Common myeloid progenitor, CD34-positive (primary cell): ENCODE measurements at regions not wholly inside any gene's neighbourhood (a gene's known extent, or its start where the extent isn't known, plus 50 kb on each side); places are given as distances from the start of the nearest gene placed in this dataset.

Experiments
- CTCF ChIA-PET: fragments of 350-600 bp; sonication (Branson Sonifier 250); formaldehyde crosslinking; loops from one replicate; lab custom pipeline; 2021; ENCODE audit warnings: antibody characterized with exemption; lab: Charles Lee
- POLR2A ChIA-PET: fragments of 350-600 bp; sonication (Branson Sonifier 250); formaldehyde crosslinking; loops from one replicate; lab custom pipeline; 2021; ENCODE audit warnings: antibody characterized with exemption; lab: Charles Lee
- DNase-seq, 3 donors: peaks; one replicate each; pipeline versions ENCODE4 v3.0.0 to v3.0.0-alpha.2; 2013
- H3K27ac ChIP-seq, 2 experiments: 1 replicate in 1 of 2; 2 replicates in 1 of 2; pipeline ENCODE4 v1.7.0; 2013; ENCODE audit warnings: inconsistent platforms in 2 of 2, low read length in 2 of 2, mild to moderate bottlenecking in 2 of 2, low read depth in 1 of 2, moderate library complexity in 1 of 2; ENCODE audit not compliant: severe bottlenecking in 2 of 2, insufficient read depth in 1 of 2, poor library complexity in 1 of 2
- H3K27me3 ChIP-seq, 5 experiments: replicated peaks in 2 of 5; 1 replicate in 3 of 5; 2 replicates in 2 of 5; pipeline versions ENCODE4 v1.6.1 to v1.7.0; 2013; ENCODE audit warnings: low read length in 4 of 5, mild to moderate bottlenecking in 2 of 5, moderate library complexity in 2 of 5, inconsistent platforms in 1 of 5; ENCODE audit not compliant: insufficient read depth in 5 of 5, control insufficient read depth in 4 of 5
- H3K36me3 ChIP-seq, 4 experiments: 1 replicate in 2 of 4; 2 replicates in 2 of 4; pipeline versions ENCODE4 v1.6.1 to v1.7.0; 2013; ENCODE audit warnings: low read length in 3 of 4, control low read depth in 1 of 4, mild to moderate bottlenecking in 1 of 4; ENCODE audit not compliant: control insufficient read depth in 4 of 4, insufficient read depth in 4 of 4
- H3K4me1 ChIP-seq, 4 experiments: 1 replicate in 3 of 4; 2 replicates in 1 of 4; pipeline versions ENCODE4 v1.6.1 to v1.7.1; 2013; ENCODE audit warnings: low read length in 3 of 4, mild to moderate bottlenecking in 3 of 4, control low read depth in 1 of 4, inconsistent platforms in 1 of 4, moderate library complexity in 1 of 4; ENCODE audit not compliant: control insufficient read depth in 4 of 4, insufficient read depth in 4 of 4; ENCODE audit errors: control extremely low read depth in 1 of 4
- H3K4me3 ChIP-seq, 7 experiments: 1 replicate in 4 of 7; 2 replicates in 3 of 7; pipeline versions ENCODE4 v1.5.1 to v1.7.0; 2013; ENCODE audit warnings: mild to moderate bottlenecking in 7 of 7, low read length in 6 of 7, moderate library complexity in 6 of 7, inconsistent platforms in 2 of 7, low read depth in 2 of 7, control low read depth in 1 of 7; ENCODE audit not compliant: insufficient read depth in 4 of 7, control insufficient read depth in 1 of 7; ENCODE audit errors: extremely low read depth in 1 of 7
- H3K9me3 ChIP-seq, 5 experiments: 1 replicate in 4 of 5; 2 replicates in 1 of 5; pipeline versions ENCODE4 v1.6.1 to v1.7.1; 2013; ENCODE audit warnings: low read length in 4 of 5, mild to moderate bottlenecking in 2 of 5, inconsistent platforms in 1 of 5, low read depth in 1 of 5, moderate library complexity in 1 of 5; ENCODE audit not compliant: control insufficient read depth in 4 of 5, insufficient read depth in 2 of 5; ENCODE audit errors: control extremely low read depth in 1 of 5
- WGBS: methylation state at CpG from one replicate; pipeline ENCODE4 v1.1.5; 2013; ENCODE audit not compliant: insufficient coverage; 5-methylcytosine and 5-hydroxymethylcytosine counted together

GRCh38 chr9:84103651-84104377, 123.2 kb downstream of the RMI1 start:
- POLR2A ChIA-PET = interaction anchor here (0.6 kb wide), 1 partner anchor 1560 kb away, joined by 5 read pairs; no protein-coding TSS in a partner anchor
- Histone ChIP-seq H3K36me3 (no peaks in the 10 kb centered on the region), H3K27ac (no peak overlapping the region), H3K9me3 (peaks cover 0 to 6% (median 0%) of the 10 kb centered on the region in 5 experiments), H3K4me3 (no peak overlapping the region), H3K4me1 (peaks cover 0 to 2% (median 0%) of the 10 kb centered on the region in 4 experiments), H3K27me3 (peaks cover 11 to 42% (median 16%) of the 10 kb centered on the region in 5 experiments)
- CTCF ChIA-PET = no interaction called here
- WGBS = 80% methylated on average over 1 of the region's 1 CpG
- no peak for DNase-seq

GRCh38 chr9:84107081-84107480, 126.5 kb downstream of the RMI1 start:
- Histone ChIP-seq H3K27ac (no peak overlapping the region), H3K36me3 (no peaks in the 10 kb centered on the region), H3K4me1 (peaks cover 0 to under 1% (median 0%) of the 10 kb centered on the region in 4 experiments), H3K9me3 (peaks cover 0 to 4% (median 0%) of the 10 kb centered on the region in 5 experiments), H3K4me3 (no peak overlapping the region), H3K27me3 (peaks cover 3 to 24% (median 7%) of the 10 kb centered on the region in 5 experiments)
- CTCF ChIA-PET = interaction anchor here (0.7 kb wide), 1 partner anchor 12 kb away, joined by 3 read pairs; no protein-coding TSS in a partner anchor
- DNase-seq = no peak
- WGBS = 100% methylated on average over 1 of the region's 2 CpGs
- POLR2A ChIA-PET = no interaction called here

GRCh38 chr9:84107995-84108394, 127.4 kb downstream of the RMI1 start:
- no peaks in the 10 kb centered on the region for H3K4me1 ChIP-seq
- no peak overlapping the region for H3K27ac ChIP-seq
- H3K9me3 ChIP-seq = peaks cover 0 to 4% (median 0%) of the 10 kb centered on the region in 5 experiments
- POLR2A ChIA-PET = no interaction called here
- no peak for DNase-seq
- H3K36me3 ChIP-seq = no peaks in the 10 kb centered on the region
- CTCF ChIA-PET = interaction anchor here (0.7 kb wide), 1 partner anchor 11 kb away, joined by 3 read pairs; no protein-coding TSS in a partner anchor
- no peak overlapping the region for H3K4me3 ChIP-seq
- peaks cover 0 to 15% (median 7%) of the 10 kb centered on the region in 5 experiments for H3K27me3 ChIP-seq
- WGBS = no CpG with 5 or more reads among the region's 1 CpG

- CTCF ChIA-PET = no interaction called here
These were observed 131.1 kb downstream of the RMI1 start for GRCh38 chr9:84111726-84112125.

GRCh38 chr9:84121991-84122523, 141.5 kb downstream of the RMI1 start:
- POLR2A ChIA-PET = no interaction called here
- CTCF ChIA-PET = no interaction called here
- WGBS = 100% methylated on average over 1 of the region's 1 CpG

More at GRCh38 chr9:84111726-84112125, 131.1 kb downstream of the RMI1 start:
- H3K27me3 ChIP-seq = peaks cover 0 to 10% (median 0%) of the 10 kb centered on the region in 5 experiments
- no peaks in the 10 kb centered on the region for H3K4me1 ChIP-seq
- WGBS = 93% methylated on average over 3 of the region's 3 CpGs
- H3K9me3 ChIP-seq = peaks cover 0 to 4% (median 0%) of the 10 kb centered on the region in 5 experiments
- H3K4me3 ChIP-seq = no peak overlapping the region
- POLR2A ChIA-PET = no interaction called here
- no peak for DNase-seq
- H3K27ac ChIP-seq = no peak overlapping the region
- no peaks in the 10 kb centered on the region for H3K36me3 ChIP-seq

GRCh38 chr9:84122572-84122971, 142.0 kb downstream of the RMI1 start:
- Histone ChIP-seq H3K4me3 (no peak overlapping the region), H3K4me1 (no peaks in the 10 kb centered on the region), H3K27ac (no peak overlapping the region), H3K36me3 (no peaks in the 10 kb centered on the region), H3K27me3 (peaks cover 0 to 4% (median 0%) of the 10 kb centered on the region in 5 experiments), H3K9me3 (peaks cover 0 to 4% (median 0%) of the 10 kb centered on the region in 5 experiments)
- CTCF ChIA-PET = no interaction called here
- no peak for DNase-seq
- POLR2A ChIA-PET = no interaction called here
- no CpG with 5 or more reads among the region's 1 CpG for WGBS

More at GRCh38 chr9:84121991-84122523, 141.5 kb downstream of the RMI1 start:
- Histone ChIP-seq H3K27ac (no peak overlapping the region), H3K4me3 (no peak overlapping the region), H3K36me3 (no peaks in the 10 kb centered on the region), H3K9me3 (peaks cover 0 to 4% (median 0%) of the 10 kb centered on the region in 5 experiments), H3K27me3 (peaks cover 0 to 4% (median 0%) of the 10 kb centered on the region in 5 experiments), H3K4me1 (no peaks in the 10 kb centered on the region)
- no peak for DNase-seq
